Gastrocnemius medialis (tissue), 4 donors: ENCODE measurements at regions not wholly inside any gene's neighbourhood (a gene's known extent, or its start where the extent isn't known, plus 50 kb on each side); places are given as distances from the start of the nearest gene placed in this dataset.

Experiments used
- POLR2A ChIP-seq, 2 donors: fragments of 450-650 bp; IDR thresholded peaks; one replicate each; pipeline ENCODE4 v1.6.1; 2017; ENCODE audit warnings: antibody characterized with exemption in 2 of 2, mild to moderate bottlenecking in 2 of 2, moderate library complexity in 2 of 2
- TF ChIP-seq, protein P1 (sequence below), 5 experiments: fragments of 450-650 bp in 3 of 5; fragments of 200-600 bp in 2 of 5; sonication (generic) in 2 of 5; IDR thresholded peaks in 4 of 5; conservative IDR thresholded peaks in 1 of 5; 1 replicate in 4 of 5; 2 replicates in 1 of 5; pipeline ENCODE4 v1.5.1; 2016 to 2019; ENCODE audit warnings: antibody characterized with exemption in 5 of 5, mild to moderate bottlenecking in 3 of 5, moderate library complexity in 3 of 5

DNA sequence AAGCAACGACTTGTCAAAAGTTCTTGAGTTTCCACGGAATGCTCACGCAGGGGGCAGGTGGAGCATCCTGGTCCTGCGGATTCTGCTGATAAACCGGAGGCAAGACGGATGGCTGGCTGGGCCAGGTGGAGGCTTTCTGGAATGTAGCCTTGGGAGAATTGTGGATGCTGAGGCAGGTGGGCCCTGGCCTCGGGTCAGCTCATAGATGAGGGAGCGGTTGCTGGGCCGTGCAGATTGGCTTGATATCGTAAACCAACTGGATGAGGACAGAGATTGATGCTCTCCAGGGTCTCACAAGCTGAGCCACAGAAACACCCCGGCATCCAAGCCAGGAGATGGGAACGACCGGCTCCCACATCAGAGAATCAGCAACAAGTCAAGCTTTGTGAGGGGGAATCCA is 50.0 kb upstream of the TFRC start:
- TF ChIP-seq POLR2A (IDR thresholded peaks at IDR 0.05): no peak
- TF ChIP-seq, protein P1, sequence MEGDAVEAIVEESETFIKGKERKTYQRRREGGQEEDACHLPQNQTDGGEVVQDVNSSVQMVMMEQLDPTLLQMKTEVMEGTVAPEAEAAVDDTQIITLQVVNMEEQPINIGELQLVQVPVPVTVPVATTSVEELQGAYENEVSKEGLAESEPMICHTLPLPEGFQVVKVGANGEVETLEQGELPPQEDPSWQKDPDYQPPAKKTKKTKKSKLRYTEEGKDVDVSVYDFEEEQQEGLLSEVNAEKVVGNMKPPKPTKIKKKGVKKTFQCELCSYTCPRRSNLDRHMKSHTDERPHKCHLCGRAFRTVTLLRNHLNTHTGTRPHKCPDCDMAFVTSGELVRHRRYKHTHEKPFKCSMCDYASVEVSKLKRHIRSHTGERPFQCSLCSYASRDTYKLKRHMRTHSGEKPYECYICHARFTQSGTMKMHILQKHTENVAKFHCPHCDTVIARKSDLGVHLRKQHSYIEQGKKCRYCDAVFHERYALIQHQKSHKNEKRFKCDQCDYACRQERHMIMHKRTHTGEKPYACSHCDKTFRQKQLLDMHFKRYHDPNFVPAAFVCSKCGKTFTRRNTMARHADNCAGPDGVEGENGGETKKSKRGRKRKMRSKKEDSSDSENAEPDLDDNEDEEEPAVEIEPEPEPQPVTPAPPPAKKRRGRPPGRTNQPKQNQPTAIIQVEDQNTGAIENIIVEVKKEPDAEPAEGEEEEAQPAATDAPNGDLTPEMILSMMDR (IDR thresholded peaks at IDR 0.05 in 4 of 5, conservative IDR thresholded peaks at IDR 0.05 in 1 of 5): no peak
